HK-2 (cell line): ENCODE measurements at regions not wholly inside any gene's neighbourhood (a gene's known extent, or its start where the extent isn't known, plus 50 kb on each side); places are given as distances from the start of the nearest gene placed in this dataset.

ENCODE experiments used
- DNase-seq: peaks from one replicate; pipeline ENCODE4 v3.0.0-alpha.2; 2018; ENCODE audit not compliant: unreplicated experiment

DNA sequence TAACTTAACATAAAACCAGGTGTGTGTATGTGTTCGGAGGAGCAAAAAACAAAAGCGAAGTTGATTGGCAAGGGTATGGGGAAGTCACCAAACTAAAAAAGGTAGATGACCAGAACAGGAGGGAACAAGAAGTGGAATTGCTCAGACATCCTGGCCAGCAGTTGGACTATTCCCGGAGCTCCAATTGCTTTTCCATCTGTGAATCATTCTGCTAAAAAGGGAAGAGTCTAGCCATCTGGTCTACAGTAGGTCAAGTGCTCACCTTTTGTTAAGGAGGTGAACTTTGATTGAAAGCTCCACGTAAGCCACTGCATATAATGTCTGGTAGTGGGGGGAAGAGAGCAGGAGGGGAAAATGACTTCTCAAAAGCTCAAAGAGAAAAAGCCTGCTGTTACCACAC lies 50.0 kb upstream of the BET1 start:
- no peak for DNase-seq

DNA sequence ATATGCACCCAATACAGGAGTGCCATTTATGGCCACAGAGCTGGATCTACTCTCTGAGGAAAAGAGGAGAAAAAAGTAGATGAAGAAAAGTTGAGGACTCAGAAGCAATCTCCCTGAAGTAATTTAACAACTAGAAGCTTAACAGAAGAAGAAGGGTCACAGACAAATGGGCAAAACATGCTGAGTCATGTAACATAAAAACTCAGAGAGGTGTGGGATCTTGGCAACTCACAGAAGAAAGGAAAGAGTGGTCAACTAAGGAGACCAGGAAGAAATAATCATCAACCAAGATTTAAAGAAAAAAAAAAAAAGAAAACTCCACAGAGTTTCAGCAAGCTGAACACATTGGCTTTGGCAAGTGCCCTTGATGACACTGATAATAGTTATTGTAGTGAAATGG lies 51.8 kb upstream of the BET1 start:
- no peak for DNase-seq

- peak; percentile 78 for DNase-seq
Measured at GRCh38 chr7:94056796-94057207, 52.6 kb upstream of the BET1 start.

- no peak for DNase-seq
Measured at GRCh38 chr7:94057955-94058354, 53.8 kb upstream of the BET1 start.

DNA sequence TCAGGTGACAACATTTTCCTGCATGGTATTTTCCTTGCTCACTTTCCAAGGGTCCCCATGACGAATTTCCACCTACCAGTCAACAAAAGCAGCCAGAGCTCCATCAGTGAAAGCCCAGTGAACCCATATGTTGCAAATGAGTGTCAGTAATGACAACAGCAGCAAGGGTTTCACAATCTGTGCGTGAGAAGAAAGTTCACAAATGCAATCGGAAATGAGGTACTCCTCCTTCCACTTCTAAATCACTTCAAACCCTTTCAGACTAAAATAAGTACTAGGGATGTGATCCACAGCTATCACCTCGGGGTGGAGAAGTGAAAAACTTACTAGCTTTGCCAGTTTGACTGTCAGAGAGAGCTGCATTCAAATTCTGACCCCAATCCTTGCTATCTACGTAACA lies 55.6 kb upstream of the BET1 start:
- DNase-seq = no peak

DNA sequence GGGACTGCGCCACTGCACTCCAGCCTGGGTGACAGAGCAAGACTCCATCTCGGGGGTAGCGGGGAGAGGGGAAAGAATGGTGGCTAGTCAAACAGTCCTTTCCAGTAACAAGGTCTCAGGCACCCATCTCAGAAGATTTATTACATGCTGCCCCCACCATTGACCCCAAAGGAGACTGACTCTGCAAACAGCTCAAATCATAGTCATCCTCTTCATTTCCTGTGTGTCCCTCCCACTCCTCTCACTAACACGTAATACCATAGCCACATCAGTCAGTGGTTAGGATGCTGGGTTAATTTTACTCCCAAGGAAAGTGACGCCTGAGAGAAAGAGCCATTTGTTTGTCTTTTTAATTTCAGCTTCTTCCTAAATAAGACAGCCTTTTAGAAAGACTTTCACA lies 56.6 kb upstream of the BET1 start:
- peak; percentile 58 for DNase-seq

- DNase-seq = no peak
Measured at GRCh38 chr7:94061326-94061725, 57.2 kb upstream of the BET1 start.

GRCh38 chr7:94062372-94062771 lies 58.2 kb upstream of the BET1 start:
- DNase-seq = no peak

- no peak for DNase-seq
Measured at GRCh38 chr7:94064541-94065191, 60.5 kb upstream of the BET1 start.

DNA sequence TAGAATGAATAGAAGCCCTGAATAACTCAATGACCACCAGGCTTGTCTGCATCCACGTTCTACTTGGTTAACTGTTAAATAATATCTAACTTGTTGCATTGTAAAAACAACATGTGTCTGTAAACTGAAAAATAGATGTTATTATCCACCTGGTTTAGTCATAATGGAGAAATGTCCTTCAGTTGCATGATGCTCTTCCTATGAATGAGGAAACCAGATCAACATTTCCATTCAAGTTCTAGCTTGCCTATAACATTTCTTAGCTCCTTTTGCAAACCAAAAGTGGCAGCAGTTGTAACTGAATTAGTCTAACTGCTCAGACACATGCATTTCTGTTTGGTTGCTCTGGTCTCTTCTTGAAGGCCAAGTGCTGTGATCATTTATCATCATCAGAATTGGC lies 62.9 kb upstream of the BET1 start:
- no peak for DNase-seq

GRCh38 chr7:94067506-94067905 lies 63.4 kb upstream of the BET1 start:
- DNase-seq = no peak

DNA sequence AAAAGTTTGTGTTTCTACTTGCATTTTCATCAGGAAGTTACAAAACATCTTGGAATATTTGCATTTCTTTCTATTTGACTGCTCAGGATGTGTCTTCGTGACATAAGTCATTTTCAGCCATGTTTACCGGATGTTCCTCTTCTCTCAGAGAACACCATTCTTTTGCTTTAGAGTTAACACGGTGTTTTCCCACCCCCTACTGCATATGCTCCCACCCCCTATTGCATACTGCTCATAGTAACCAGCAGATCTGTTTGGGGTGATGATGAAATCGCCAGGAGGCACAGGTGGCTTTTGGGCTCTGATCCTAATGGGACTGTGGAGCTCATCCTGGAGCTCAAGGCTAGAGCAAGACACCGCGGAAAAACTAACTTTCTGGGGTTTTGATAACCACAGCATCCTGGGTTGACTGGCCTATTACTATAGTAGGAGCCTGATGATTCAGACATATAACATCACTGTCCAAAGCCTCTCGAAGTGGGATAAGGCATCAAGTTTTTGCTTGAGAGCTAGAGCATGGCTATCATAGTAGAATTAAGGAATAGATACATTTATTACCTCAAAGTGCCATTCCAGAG lies 65.1 kb upstream of the BET1 start:
- no peak for DNase-seq

- DNase-seq = no peak
Measured at GRCh38 chr7:94080551-94080950, 76.4 kb upstream of the BET1 start.

DNA sequence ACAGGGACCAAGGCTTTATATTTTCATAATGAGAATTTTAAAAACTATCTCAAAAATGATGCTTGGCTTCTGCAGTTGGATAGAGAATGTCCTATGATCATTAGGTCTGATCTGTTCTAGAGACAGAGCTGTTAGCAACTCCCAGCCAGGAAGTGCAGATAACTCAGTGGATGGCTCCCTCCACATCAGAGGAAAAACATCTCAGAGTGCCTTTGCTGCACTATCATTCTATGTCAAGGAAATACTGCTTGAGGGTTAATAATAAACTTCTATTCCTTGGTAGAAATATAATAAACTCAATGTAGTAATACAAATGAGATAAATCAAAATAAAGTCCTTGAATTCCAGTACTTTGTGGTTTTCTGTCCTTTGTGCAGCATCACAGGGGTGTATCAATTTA lies 78.0 kb upstream of the BET1 start:
- DNase-seq = no peak

GRCh38 chr7:94087664-94088352 lies 83.7 kb upstream of the BET1 start:
- peak; percentile 54 for DNase-seq

DNA sequence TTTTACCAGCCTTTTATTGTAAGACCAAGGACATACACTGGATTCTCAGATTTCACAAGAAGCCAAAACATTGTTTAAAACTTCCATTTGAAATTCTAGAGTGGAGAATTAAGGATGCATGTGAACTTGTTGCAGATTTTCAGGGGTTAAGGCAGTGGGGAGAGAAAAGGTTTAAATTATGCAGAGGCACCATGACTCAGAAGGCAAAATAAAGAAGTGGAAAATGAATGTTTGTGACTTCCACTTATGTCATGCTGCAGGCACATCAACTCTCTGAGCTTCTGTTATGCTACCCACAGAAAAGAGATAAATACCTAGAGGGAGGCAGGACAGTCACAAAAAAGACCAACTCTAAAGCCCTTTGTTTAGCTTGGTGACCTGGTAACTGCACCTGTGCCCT lies 84.4 kb upstream of the BET1 start:
- DNase-seq = no peak

DNA sequence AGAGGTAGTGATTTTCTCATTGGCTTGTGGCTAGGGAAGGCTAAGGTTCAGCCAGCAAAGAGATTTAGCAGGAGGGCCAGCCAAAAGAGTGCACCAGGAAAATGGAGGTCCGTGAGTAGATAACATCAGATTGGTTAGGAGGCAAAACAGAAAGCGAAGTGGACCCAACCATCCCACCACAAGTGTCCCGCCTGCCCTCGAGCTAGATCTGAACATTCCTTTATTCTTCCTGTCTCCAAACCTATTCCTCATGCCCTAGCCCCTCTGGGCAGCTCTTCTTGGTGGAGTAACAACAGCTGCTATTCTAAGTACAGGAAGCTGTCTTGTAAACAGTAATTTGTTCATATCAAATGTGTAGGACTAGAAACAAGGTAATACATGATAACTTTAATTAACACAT lies 85.7 kb upstream of the BET1 start:
- no peak for DNase-seq

GRCh38 chr7:94092980-94093379 lies 88.8 kb upstream of the BET1 start:
- DNase-seq = no peak

- no peak for DNase-seq
Measured at GRCh38 chr7:94094298-94094697, 90.1 kb upstream of the BET1 start.

DNA sequence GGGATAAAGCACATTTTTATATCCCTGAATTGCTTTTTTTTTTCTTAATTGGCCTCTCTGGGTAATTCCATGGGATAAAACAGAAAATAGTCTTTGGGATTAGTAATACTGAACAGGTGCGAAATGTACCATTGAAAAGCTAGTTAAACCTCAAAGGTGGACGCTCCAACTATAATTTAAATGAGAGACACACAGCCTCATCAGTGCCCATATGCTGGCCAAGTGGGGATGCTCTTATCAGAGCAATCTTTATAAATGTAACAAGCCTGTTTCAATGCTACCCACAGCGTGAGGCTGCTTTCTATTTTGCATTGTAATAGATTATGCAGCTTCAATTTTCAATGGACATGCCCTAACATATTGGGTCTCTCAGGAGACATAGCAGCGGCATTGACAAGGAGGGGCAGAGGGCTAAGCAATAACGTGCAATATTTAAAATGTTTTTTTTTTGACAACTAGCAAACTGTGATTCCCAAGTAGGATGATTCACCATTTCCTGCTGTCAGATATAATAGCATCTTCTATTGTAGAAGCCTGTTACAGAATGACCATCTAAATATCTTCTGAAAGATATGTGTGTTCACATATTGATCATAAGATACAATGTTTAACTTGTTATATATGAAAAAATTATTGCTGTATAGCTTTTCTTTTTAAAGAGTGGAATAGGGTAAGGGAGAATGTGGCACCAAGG lies 91.3 kb upstream of the BET1 start:
- no peak for DNase-seq

DNA sequence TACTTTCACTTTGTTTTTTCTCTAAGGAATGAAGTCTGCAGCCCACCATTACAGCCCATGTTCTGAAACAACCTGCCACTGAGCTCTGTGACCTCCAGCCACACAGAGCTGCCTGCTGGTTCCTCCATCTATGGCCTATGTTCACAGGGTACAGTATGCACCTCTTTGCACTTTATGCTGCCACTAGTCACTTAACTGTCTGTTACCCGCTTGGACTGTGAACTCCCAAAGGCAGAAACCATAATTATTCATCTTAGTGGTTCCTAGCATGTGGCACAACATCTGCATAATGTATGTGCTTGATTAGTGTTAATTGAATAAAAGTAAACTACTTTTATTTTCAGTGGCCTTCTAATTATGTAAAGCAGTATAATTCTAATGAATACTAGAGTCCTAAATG lies 95.5 kb upstream of the BET1 start:
- DNase-seq = no peak

DNA sequence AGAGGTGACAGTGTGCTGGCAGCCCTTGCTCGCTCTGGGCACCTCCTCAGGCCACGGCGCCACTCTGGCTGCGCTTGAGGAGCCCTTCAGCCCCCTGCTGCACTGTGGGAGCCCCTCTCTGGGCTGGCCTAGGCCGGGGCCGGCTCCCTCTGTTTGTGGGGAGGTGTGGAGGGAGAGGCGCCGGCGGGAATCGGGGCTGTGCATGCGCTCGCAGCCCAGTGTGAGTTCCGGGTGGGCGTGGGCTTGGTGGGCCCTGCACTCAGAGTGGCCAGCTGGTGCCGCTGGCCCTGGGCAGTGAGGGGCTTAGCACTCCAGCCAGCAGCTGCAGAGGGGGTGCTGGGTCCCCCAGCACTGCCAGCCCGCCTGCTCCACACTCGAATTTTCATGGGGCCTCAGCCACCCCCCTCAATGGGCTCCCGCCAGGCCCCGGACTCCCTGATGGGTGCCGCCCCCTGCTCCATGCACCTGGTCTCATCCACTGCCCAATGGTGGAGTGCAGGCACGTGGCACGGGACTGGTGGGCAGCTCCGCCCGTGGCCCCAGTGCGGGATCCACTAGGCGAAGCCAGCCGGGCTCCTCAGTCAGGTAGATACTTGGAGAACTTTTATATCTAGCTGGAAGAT lies 96.7 kb upstream of the BET1 start:
- DNase-seq = no peak
